ENCODE measurements at regions not wholly inside any gene's neighbourhood (a gene's known extent, or its start where the extent isn't known, plus 50 kb on each side); places are given as distances from the start of the nearest gene placed in this dataset.

DNA sequence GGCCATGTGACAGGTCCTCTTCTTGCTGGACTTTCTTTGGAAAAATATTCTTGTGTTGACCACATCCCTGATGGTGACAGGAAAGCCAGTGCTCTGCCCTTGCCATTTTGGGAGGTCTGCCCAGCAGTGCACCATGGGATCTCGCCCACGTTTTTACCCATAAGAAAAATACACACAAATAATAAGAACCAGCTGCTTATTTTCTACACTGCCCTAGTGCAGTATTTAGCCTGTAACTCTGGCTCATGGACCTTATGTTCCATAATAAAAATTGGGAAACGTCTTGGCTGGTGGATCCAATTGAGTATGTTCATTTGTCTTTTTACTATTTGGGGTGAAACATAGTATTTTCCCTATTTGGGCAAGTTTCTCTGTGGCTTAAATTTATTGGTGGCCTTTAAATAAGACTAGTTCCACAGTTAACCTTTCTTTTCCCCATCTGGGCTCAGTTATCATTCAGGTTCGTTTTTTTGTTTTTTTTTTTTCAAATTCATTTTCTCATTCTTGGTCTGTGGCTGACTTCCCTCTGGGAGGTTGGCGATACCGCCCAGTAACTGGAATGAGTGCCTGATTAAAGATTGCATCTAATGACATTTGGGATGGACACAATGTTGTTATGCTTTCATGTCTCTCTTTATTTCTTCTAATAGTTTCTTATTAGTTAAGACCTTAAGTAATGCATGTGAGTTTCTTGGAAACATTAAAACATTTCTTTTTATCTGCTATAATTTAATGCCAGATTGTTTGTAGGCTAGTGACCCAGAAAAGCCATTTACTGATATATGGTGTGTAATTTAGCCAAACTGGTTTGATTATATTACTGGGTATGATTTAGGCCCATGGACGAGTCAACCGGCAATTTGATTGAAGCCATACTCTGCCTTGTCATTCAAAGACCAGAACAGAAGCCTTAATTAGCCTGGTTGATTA is 163.7 kb downstream of the FGF10 start:
- WGBS (ENCODE audit: low lambda C conversion rate): 6% methylated on average over 8 of the region's 8 CpGs
- H3F3A ChIP-seq (replicated peaks; ENCODE audit: insufficient read depth): no peaks in the 10 kb centered on the region
- ChIA-PET CTCF (no interaction called here), POLR2A (no interaction called here)
- no peaks in the 10 kb centered on the region for H3K9me2 ChIP-seq
- no peak overlapping the region for H3K4me3 ChIP-seq (ENCODE audit: low read depth in 2 of 2, low read length in 1 of 2)
- H3K4me2 ChIP-seq: no peak overlapping the region
- no peaks in the 10 kb centered on the region for H3K4me1 ChIP-seq (ENCODE audit: control insufficient read depth in 1 of 2, insufficient read depth in 2 of 2, low read depth in 1 of 2, low read length in 1 of 2)
- no peaks in the 10 kb centered on the region for H3K27me3 ChIP-seq (ENCODE audit: insufficient read depth)
- H2AFZ ChIP-seq (ENCODE audit: low read depth): no peak overlapping the region
- no peak overlapping the region for H3K27ac ChIP-seq (ENCODE audit: low read depth in 2 of 2, low read length in 1 of 2)
- H3K9me3 ChIP-seq: no peaks in the 10 kb centered on the region
- TF ChIP-seq SMC3 (IDR thresholded peaks at IDR 0.05; ENCODE audit: low read depth, low read length) (no peak), GATA2 (CRISPR knock-in tag; IDR thresholded peaks at IDR 0.05) (no peak), FOXJ3 (CRISPR knock-in tag; IDR thresholded peaks at IDR 0.05) (no peak), POLR2AphosphoS5 (IDR thresholded peaks at IDR 0.05; ENCODE audit: low read depth, low read length) (no peak), NFIC (IDR thresholded peaks at IDR 0.05; ENCODE audit: borderline replicate concordance) (no peak), REST (IDR thresholded peaks at IDR 0.05; ENCODE audit: low read depth, low read length) (no peak)
- no peaks in the 10 kb centered on the region for H4K20me1 ChIP-seq (ENCODE audit: insufficient read depth)
- no peaks in the 10 kb centered on the region for H3K79me2 ChIP-seq (ENCODE audit: insufficient read depth)
- no peak for DNase-seq
- H3K9ac ChIP-seq: no peak overlapping the region
- H3K36me3 ChIP-seq (replicated peaks in 1 of 2; ENCODE audit: control insufficient read depth in 1 of 2, insufficient read depth in 2 of 2, low read length in 1 of 2): no peaks in the 10 kb centered on the region

GRCh38 chr5:44199408-44199807 is 189.8 kb downstream of the FGF10 start:
- no peaks in the 10 kb centered on the region for H4K20me1 ChIP-seq (ENCODE audit: insufficient read depth)
- H3K36me3 ChIP-seq (replicated peaks in 1 of 2; ENCODE audit: control insufficient read depth in 1 of 2, insufficient read depth in 2 of 2, low read length in 1 of 2): no peaks in the 10 kb centered on the region
- no peak overlapping the region for H3K27ac ChIP-seq (ENCODE audit: low read depth in 2 of 2, low read length in 1 of 2)
- ChIA-PET CTCF (no interaction called here), POLR2A (no interaction called here)
- H3K79me2 ChIP-seq (ENCODE audit: insufficient read depth): no peaks in the 10 kb centered on the region
- H2AFZ ChIP-seq (ENCODE audit: low read depth): no peak overlapping the region
- no peak overlapping the region for H3K4me2 ChIP-seq
- no peaks in the 10 kb centered on the region for H3K9me3 ChIP-seq
- no peaks in the 10 kb centered on the region for H3K4me1 ChIP-seq (ENCODE audit: control insufficient read depth in 1 of 2, insufficient read depth in 2 of 2, low read depth in 1 of 2, low read length in 1 of 2)
- 8% methylated on average over 1 of the region's 1 CpG for WGBS (ENCODE audit: low lambda C conversion rate)
- no peak for TF ChIP-seq POLR2AphosphoS5 (IDR thresholded peaks at IDR 0.05; ENCODE audit: low read depth, low read length)
- no peak for TF ChIP-seq RAD21 (IDR thresholded peaks at IDR 0.05; ENCODE audit: low read length)
- no peak for TF ChIP-seq FOSL2 (IDR thresholded peaks at IDR 0.05; ENCODE audit: borderline replicate concordance, low read depth)
- no peak for TF ChIP-seq JUND (IDR thresholded peaks at IDR 0.05)
- no peak for TF ChIP-seq RXRA (IDR thresholded peaks at IDR 0.05; ENCODE audit: borderline replicate concordance, low read depth)
- no peak for TF ChIP-seq ELF1 (IDR thresholded peaks at IDR 0.05)
- TF ChIP-seq NRF1 (IDR thresholded peaks at IDR 0.05; ENCODE audit: low read depth, low read length): no peak
- no peak for TF ChIP-seq IRF3 (IDR thresholded peaks at IDR 0.05; ENCODE audit: low read depth, low read length)
- no peak overlapping the region for H3K9ac ChIP-seq
- H3K9me2 ChIP-seq: no peaks in the 10 kb centered on the region
- H3K27me3 ChIP-seq (ENCODE audit: insufficient read depth): no peaks in the 10 kb centered on the region
- no peak overlapping the region for H3K4me3 ChIP-seq (ENCODE audit: low read depth in 2 of 2, low read length in 1 of 2)
- DNase-seq: no peak
- no peaks in the 10 kb centered on the region for H3F3A ChIP-seq (replicated peaks; ENCODE audit: insufficient read depth)

Measured in SK-N-SH (cell line).